GM13976 (cell line): ENCODE measurements at regions not wholly inside any gene's neighbourhood (a gene's known extent, or its start where the extent isn't known, plus 50 kb on each side); places are given as distances from the start of the nearest gene placed in this dataset.

Experiments
- DNase-seq: peaks from one replicate; pipeline ENCODE4 v3.0.0; 2012; ENCODE audit warnings: low spot score
- in situ Hi-C: fragments of 300-500 bp; cut with MboI; formaldehyde crosslinking; loops from one replicate; pipeline ENCODE4 v1.12.0; 2022; ENCODE audit warnings: low sequenced_read_pairs, mixed read lengths, inconsistent platforms; ENCODE audit not compliant: unreplicated experiment
- TF ChIP-seq, protein P1 (sequence below): IDR thresholded peaks from 2 replicates; pipeline ENCODE4 v1.5.1; 2012; ENCODE audit warnings: borderline replicate concordance, mild to moderate bottlenecking; ENCODE audit not compliant: insufficient read depth; ENCODE audit errors: extremely low read depth, missing control alignments, control extremely low read depth

DNA sequence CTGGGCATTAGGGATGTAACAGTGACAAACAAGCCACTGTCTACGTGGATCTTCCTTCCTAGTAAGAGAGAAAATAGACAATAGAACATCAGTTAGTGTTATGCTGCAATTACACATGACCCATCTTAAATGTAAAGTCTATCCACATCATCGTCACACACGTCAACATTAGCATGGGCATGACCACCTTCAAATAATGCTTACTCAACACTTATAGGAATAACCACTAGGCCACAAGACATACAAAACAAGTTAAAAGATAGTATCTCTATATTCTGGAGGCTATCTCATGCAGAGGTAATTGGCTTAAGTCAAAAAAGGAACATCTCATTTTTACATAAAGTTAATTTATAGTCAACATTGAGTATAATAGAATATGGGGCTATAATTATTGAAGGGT is 156.5 kb downstream of the MOXD1 start:
- TF ChIP-seq, protein P1, sequence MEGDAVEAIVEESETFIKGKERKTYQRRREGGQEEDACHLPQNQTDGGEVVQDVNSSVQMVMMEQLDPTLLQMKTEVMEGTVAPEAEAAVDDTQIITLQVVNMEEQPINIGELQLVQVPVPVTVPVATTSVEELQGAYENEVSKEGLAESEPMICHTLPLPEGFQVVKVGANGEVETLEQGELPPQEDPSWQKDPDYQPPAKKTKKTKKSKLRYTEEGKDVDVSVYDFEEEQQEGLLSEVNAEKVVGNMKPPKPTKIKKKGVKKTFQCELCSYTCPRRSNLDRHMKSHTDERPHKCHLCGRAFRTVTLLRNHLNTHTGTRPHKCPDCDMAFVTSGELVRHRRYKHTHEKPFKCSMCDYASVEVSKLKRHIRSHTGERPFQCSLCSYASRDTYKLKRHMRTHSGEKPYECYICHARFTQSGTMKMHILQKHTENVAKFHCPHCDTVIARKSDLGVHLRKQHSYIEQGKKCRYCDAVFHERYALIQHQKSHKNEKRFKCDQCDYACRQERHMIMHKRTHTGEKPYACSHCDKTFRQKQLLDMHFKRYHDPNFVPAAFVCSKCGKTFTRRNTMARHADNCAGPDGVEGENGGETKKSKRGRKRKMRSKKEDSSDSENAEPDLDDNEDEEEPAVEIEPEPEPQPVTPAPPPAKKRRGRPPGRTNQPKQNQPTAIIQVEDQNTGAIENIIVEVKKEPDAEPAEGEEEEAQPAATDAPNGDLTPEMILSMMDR: no peak
- in situ Hi-C loops: no loop called here
- DNase-seq: no peak

GRCh38 chr6:132236744-132237143 is 164.5 kb downstream of the MOXD1 start:
- TF ChIP-seq, protein P1: no peak
- in situ Hi-C loops: no loop called here
- no peak for DNase-seq

DNA sequence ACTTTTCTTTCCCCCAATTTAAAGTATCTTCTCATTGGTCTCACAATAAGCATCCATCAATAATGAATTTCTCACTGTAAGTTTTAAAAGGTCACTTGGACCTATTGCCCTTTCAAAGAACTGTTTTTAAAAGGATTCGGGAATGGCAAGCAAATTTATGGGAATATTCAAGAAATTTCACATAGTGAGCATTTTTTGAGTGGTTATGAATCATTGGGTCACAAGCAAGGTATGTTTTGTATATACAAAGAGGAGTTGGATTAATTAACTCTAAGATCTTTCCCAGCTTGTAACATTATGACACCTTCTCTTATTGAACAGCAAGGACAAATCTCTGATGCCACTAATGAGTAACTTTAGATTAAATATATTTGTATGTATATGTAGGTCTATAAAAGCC is 165.0 kb downstream of the MOXD1 start:
- DNase-seq: no peak
- in situ Hi-C loops: no loop called here
- TF ChIP-seq, protein P1: no peak

DNA sequence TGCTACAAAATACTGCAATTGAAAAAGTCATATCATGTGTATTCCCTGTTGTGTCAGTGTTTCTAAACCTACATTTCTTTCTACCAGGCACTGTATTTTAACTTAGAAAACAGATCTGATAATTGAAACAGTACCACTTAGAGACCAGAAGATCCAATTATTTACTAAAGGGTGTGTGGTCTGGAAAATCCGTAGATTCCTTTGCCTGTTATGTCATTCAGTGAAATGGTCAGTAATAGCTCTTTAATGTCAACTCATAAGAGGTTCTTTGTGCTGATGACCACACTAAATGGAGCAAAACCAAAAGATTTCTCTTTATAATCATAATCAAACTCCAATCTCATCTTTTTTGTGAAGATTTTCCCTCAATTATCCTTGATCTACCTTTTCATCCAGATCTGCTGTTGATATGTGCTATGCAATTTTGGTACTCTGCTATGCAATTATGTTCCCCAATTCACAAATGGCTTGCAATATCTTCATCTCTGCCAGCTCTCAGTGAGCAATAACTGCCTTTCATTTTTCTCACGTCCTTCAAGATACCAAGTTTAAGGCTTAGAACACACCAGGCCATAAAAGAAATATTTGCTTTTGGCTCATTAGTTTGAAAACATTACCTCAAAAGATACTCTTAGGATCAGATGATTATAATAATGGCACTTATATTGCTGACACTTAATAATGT is 165.5 kb downstream of the MOXD1 start:
- in situ Hi-C loops: no loop called here
- no peak for DNase-seq

GRCh38 chr6:132234356-132234755 is 166.9 kb downstream of the MOXD1 start:
- DNase-seq: no peak
- TF ChIP-seq, protein P1: no peak
- in situ Hi-C loops: no loop called here

More for the DNA sequence above, 165.5 kb downstream of the MOXD1 start:
- TF ChIP-seq, protein P1: no peak

- in situ Hi-C loops: no loop called here
- no peak for DNase-seq
- TF ChIP-seq, protein P1: no peak
Observed at GRCh38 chr6:132231121-132231884, 170.0 kb downstream of the MOXD1 start.
